ENCODE measurements at regions not wholly inside any gene's neighbourhood (a gene's known extent, or its start where the extent isn't known, plus 50 kb on each side); places are given as distances from the start of the nearest gene placed in this dataset.

DNA sequence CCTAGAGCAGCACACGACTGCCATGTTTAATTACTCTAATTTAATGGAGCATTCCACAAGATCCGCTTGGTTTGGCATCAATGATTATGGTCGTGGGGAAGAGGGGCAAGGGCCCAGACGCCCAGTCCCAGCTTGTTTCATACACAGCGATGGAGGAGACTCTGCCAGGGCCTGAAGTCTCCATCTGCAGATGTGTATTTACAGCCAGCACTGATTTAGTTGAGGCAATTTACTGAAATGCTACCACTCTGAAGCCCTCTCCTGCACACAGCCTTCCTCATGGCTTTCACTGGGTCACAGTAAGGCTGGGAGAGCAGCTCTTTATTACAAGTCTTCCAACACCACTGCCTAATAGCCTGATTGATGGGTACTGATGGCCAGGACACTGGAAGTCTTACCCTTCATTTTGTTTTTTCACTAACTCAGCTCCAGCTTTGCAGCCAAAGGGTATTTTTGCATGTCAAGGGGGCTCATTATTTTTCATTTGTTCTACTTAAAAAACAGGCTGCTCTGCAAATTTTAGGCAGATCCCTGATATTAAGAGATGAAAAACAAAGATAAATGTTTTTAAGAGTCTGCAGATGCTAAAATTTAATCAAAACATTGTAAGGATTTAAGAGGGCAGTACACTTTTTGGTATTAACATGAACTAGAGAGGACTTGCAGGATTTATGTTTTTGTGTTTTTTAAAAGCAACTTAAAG lies 236.3 kb downstream of the SIPA1L2 start:
- no peaks in the 10 kb centered on the region for H4K20me1 ChIP-seq (replicated peaks; ENCODE audit: control insufficient read depth, insufficient read depth, low read length)
- 0% methylated on average over 5 of the region's 5 CpGs for WGBS (ENCODE audit: insufficient coverage, low coverage, missing lambda C conversion rate)
- H3K4me2 ChIP-seq (ENCODE audit: insufficient read depth, low read length): no peak overlapping the region
- H3K27ac ChIP-seq (ENCODE audit: extremely low read depth, low read depth, low read length): no peak overlapping the region
- intact Hi-C loops (cut with micrococcal nuclease): no loop called here
- no peaks in the 10 kb centered on the region for H3K36me3 ChIP-seq (ENCODE audit: control insufficient read depth, insufficient read depth, low read length)
- no peak overlapping the region for H3K9ac ChIP-seq (ENCODE audit: insufficient read depth in 1 of 2, low read depth in 2 of 2, low read length in 2 of 2)
- no peak for ATAC-seq
- H3K4me3 ChIP-seq: no peak overlapping the region
- H3K9me1 ChIP-seq (ENCODE audit: control insufficient read depth, insufficient read depth, low read length): no peaks in the 10 kb centered on the region
- no peaks in the 10 kb centered on the region for H3K79me2 ChIP-seq (ENCODE audit: control insufficient read depth, insufficient read depth, low read length)
- DNase-seq (ENCODE audit: extremely low read depth in 1 of 4, low spot score in 3 of 4): no peak
- FAIRE-seq: no peak
- ChIA-PET POLR2A (no interaction called here), CTCF (ENCODE audit: low intra/inter-chr PET ratio) (no interaction called here)
- no peaks in the 10 kb centered on the region for H3K4me1 ChIP-seq (replicated peaks in 1 of 2; ENCODE audit: control insufficient read depth in 2 of 2, insufficient read depth in 2 of 2, low read length in 2 of 2)
- no peak overlapping the region for H2AFZ ChIP-seq (ENCODE audit: low read depth, low read length)
- in situ Hi-C loops (cut with MboI): no loop called here
- H3K27me3 ChIP-seq (ENCODE audit: control insufficient read depth in 2 of 2, insufficient read depth in 2 of 2, low read length in 2 of 2): no peaks in the 10 kb centered on the region
- BruUV-seq (replicated peaks): no TSS peak
- H3K9me3 ChIP-seq (replicated peaks; ENCODE audit: control insufficient read depth, insufficient read depth, low read depth, low read length): no peaks in the 10 kb centered on the region
- no peak for TF ChIP-seq CTCF (IDR thresholded peaks at IDR 0.05 in 2 of 3, conservative IDR thresholded peaks at IDR 0.05 in 1 of 3; ENCODE audit: insufficient read depth in 2 of 3, low read depth in 1 of 3, low read length in 3 of 3)
- TF ChIP-seq SNIP1 (IDR thresholded peaks at IDR 0.05; ENCODE audit: low read depth): no peak
- no peak for TF ChIP-seq STAG1 (CRISPR knock-in tag; IDR thresholded peaks at IDR 0.05; ENCODE audit: borderline replicate concordance)
- no peak for TF ChIP-seq ZNF695 (CRISPR knock-in tag; IDR thresholded peaks at IDR 0.05)
- TF ChIP-seq CHD1 (IDR thresholded peaks at IDR 0.05; ENCODE audit: low read length): no peak
- no peak for TF ChIP-seq KHSRP (IDR thresholded peaks at IDR 0.05)
- TF ChIP-seq, protein P1, sequence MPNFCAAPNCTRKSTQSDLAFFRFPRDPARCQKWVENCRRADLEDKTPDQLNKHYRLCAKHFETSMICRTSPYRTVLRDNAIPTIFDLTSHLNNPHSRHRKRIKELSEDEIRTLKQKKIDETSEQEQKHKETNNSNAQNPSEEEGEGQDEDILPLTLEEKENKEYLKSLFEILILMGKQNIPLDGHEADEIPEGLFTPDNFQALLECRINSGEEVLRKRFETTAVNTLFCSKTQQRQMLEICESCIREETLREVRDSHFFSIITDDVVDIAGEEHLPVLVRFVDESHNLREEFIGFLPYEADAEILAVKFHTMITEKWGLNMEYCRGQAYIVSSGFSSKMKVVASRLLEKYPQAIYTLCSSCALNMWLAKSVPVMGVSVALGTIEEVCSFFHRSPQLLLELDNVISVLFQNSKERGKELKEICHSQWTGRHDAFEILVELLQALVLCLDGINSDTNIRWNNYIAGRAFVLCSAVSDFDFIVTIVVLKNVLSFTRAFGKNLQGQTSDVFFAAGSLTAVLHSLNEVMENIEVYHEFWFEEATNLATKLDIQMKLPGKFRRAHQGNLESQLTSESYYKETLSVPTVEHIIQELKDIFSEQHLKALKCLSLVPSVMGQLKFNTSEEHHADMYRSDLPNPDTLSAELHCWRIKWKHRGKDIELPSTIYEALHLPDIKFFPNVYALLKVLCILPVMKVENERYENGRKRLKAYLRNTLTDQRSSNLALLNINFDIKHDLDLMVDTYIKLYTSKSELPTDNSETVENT (CRISPR knock-in tag; IDR thresholded peaks at IDR 0.05): no peak
- no peak for TF ChIP-seq YY1 (IDR thresholded peaks at IDR 0.05; ENCODE audit: borderline replicate concordance in 1 of 3, control insufficient read depth in 1 of 3, extremely low read depth in 1 of 3, insufficient read depth in 3 of 3, insufficient read length in 1 of 3, insufficient replicate concordance in 2 of 3, low read depth in 1 of 3, low read length in 2 of 3)
- no peak for TF ChIP-seq KAT7 (CRISPR knock-in tag; IDR thresholded peaks at IDR 0.05; ENCODE audit: borderline replicate concordance)
- no peak for TF ChIP-seq BACH1 (tag; IDR thresholded peaks at IDR 0.05)
- no peak for TF ChIP-seq AFF1 (IDR thresholded peaks at IDR 0.05; ENCODE audit: low read depth in 1 of 2, partially characterized antibody in 2 of 2)
- TF ChIP-seq, protein P2, sequence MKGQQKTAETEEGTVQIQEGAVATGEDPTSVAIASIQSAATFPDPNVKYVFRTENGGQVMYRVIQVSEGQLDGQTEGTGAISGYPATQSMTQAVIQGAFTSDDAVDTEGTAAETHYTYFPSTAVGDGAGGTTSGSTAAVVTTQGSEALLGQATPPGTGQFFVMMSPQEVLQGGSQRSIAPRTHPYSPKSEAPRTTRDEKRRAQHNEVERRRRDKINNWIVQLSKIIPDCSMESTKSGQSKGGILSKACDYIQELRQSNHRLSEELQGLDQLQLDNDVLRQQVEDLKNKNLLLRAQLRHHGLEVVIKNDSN (CRISPR knock-in tag; IDR thresholded peaks at IDR 0.05): no peak

All from K562 (cell line).